GM12878 (cell line): ENCODE measurements at regions not wholly inside any gene's neighbourhood (a gene's known extent, or its start where the extent isn't known, plus 50 kb on each side); places are given as distances from the start of the nearest gene placed in this dataset.

ENCODE experiments used
- ATAC-seq: fragments of 200-7000 bp; cut with Tn5 transposase; 3 replicates; pipeline ENCODE4 v1.9.1; 2020; ENCODE audit warnings: mild to moderate bottlenecking, moderate library complexity
- BruUV-seq: library from RNA; stranded (reverse); fragments of 400-500 nt; replicated peaks from 2 replicates; lab custom pipeline; 2021; lab: Mats Ljungman, UMichigan
- CTCF ChIA-PET: fragments of 300-600 bp; sonication (Branson Sonifier 250); formaldehyde crosslinking; extraction: SDS; loops from one replicate; lab custom pipeline; 2021; ENCODE audit warnings: inconsistent platforms; lab: Yijun Ruan, JAX
- POLR2A ChIA-PET: fragments of 350-600 bp; formaldehyde crosslinking; extraction: SDS; loops from one replicate; lab custom pipeline; 2021; ENCODE audit warnings: inconsistent platforms; lab: Charles Lee
- RAD21 ChIA-PET: fragments of 300-600 bp; sonication (Branson Sonifier 250); formaldehyde crosslinking; loops from one replicate; lab custom pipeline; 2023; ENCODE audit warnings: antibody characterized with exemption; ENCODE audit not compliant: unreplicated experiment; lab: Charles Lee
- SMC1A ChIA-PET: fragments of 300-600 bp; sonication (Branson Sonifier 250); formaldehyde crosslinking; loops from one replicate; lab custom pipeline; 2023; ENCODE audit not compliant: unreplicated experiment, uncharacterized antibody; lab: Charles Lee
- DNase-seq: peaks from one replicate; pipeline ENCODE4 v3.0.0-alpha.2; 2011; ENCODE audit warnings: low read depth, low spot score
- FAIRE-seq: peaks from 3 replicates; lab custom pipeline; 2011; peaks lifted over from hg19 to GRCh38; lab: Jason Lieb, UNC
- H2AFZ ChIP-seq: 2 replicates; pipeline ENCODE4 v1.6.0; 2011; ENCODE audit warnings: low read depth, low read length, control low read depth; ENCODE audit not compliant: control insufficient read depth
- H3K27ac ChIP-seq: 2 replicates; pipeline ENCODE4 v1.5.1; 2011; ENCODE audit warnings: control low read depth; ENCODE audit not compliant: control insufficient read depth, insufficient read depth
- H3K27me3 ChIP-seq, 2 experiments: replicated peaks in 1 of 2; 2 replicates each; pipeline versions ENCODE4 v1.6.0 to v1.6.1; 2011; ENCODE audit warnings: low read length in 1 of 2; ENCODE audit not compliant: control insufficient read depth in 2 of 2, insufficient read depth in 2 of 2
- H3K36me3 ChIP-seq, 2 experiments: 2 replicates each; pipeline ENCODE4 v1.5.1; 2011; ENCODE audit warnings: low read length in 1 of 2; ENCODE audit not compliant: control insufficient read depth in 2 of 2, insufficient read depth in 2 of 2
- H3K4me1 ChIP-seq: 2 replicates; pipeline ENCODE4 v1.6.1; 2011; ENCODE audit warnings: mild to moderate bottlenecking, low read length, moderate library complexity, mixed read lengths; ENCODE audit not compliant: control insufficient read depth, insufficient read depth
- H3K4me2 ChIP-seq: 2 replicates; pipeline ENCODE4 v1.6.0; 2011; ENCODE audit warnings: control low read depth; ENCODE audit not compliant: control insufficient read depth, insufficient read depth
- H3K4me3 ChIP-seq: fragments of 200-600 bp; sonication (generic); 2 replicates; pipeline ENCODE4 v1.5.1; 2016
- H3K79me2 ChIP-seq: 2 replicates; pipeline ENCODE4 v1.6.0; 2011; ENCODE audit warnings: low read length; ENCODE audit not compliant: control insufficient read depth, insufficient read depth
- H3K9ac ChIP-seq: 2 replicates; pipeline ENCODE4 v1.8.0; 2011; ENCODE audit warnings: low read length, control low read depth, mixed read lengths; ENCODE audit not compliant: control insufficient read depth, insufficient read depth
- H3K9me3 ChIP-seq: replicated peaks from 3 replicates; pipeline ENCODE4 v1.5.1; 2011; ENCODE audit warnings: mild to moderate bottlenecking, low read length; ENCODE audit not compliant: control insufficient read depth, insufficient read depth
- H4K20me1 ChIP-seq: 2 replicates; pipeline ENCODE4 v1.6.0; 2011; ENCODE audit not compliant: control insufficient read depth, insufficient read depth
- ATF7 ChIP-seq: fragments of 450-650 bp; IDR thresholded peaks from 2 replicates; pipeline ENCODE4 v1.6.1; 2016; ENCODE audit warnings: low read depth, mild to moderate bottlenecking
- BRCA1 ChIP-seq: IDR thresholded peaks from 2 replicates; pipeline ENCODE4 v1.6.1; 2011; ENCODE audit warnings: low read depth, low read length, improper control_type of control experiment
- CBX5 ChIP-seq: sonication (generic); IDR thresholded peaks from 2 replicates; pipeline ENCODE4 v1.6.1; 2016; ENCODE audit warnings: low read depth, moderate library complexity, mild to moderate bottlenecking, inconsistent platforms
- CHD1 ChIP-seq: IDR thresholded peaks from 2 replicates; pipeline ENCODE4 v1.6.1; 2012; ENCODE audit warnings: low read depth, low read length, improper control_type of control experiment
- FOXK2 ChIP-seq: fragments of 450-650 bp; IDR thresholded peaks from 2 replicates; pipeline ENCODE4 v1.6.1; 2017; ENCODE audit warnings: mild to moderate bottlenecking, moderate library complexity
- IRF4 ChIP-seq: IDR thresholded peaks from 2 replicates; pipeline ENCODE4 v1.6.1; 2011; ENCODE audit warnings: low read depth, low read length
- LARP7 ChIP-seq: fragments of 450-650 bp; IDR thresholded peaks from 2 replicates; pipeline ENCODE4 v1.6.1; 2017; ENCODE audit warnings: mild to moderate bottlenecking
- MXI1 ChIP-seq: fragments of 150-350 bp; IDR thresholded peaks from 2 replicates; pipeline ENCODE4 v1.6.1; 2011; ENCODE audit warnings: low read depth, mild to moderate bottlenecking, inconsistent platforms, low read length, improper control_type of control experiment
- NFYA ChIP-seq: IDR thresholded peaks from 2 replicates; pipeline ENCODE4 v1.6.1; 2011; ENCODE audit warnings: low read depth, mild to moderate bottlenecking, low read length, improper control_type of control experiment, borderline replicate concordance
- RELA ChIP-seq: fragments of 450-650 bp; IDR thresholded peaks from 2 replicates; pipeline ENCODE4 v1.8.0; 2014; ENCODE audit warnings: borderline replicate concordance; ENCODE audit not compliant: partially characterized antibody
- SMC3 ChIP-seq: IDR thresholded peaks from 2 replicates; pipeline ENCODE4 v1.6.1; 2011; ENCODE audit warnings: low read length, improper control_type of control experiment, borderline replicate concordance
- TARDBP ChIP-seq: IDR thresholded peaks from 2 replicates; pipeline ENCODE4 v1.6.1; 2016; ENCODE audit warnings: borderline replicate concordance
- WRNIP1 ChIP-seq: IDR thresholded peaks from 2 replicates; pipeline ENCODE4 v1.6.1; 2011; ENCODE audit warnings: low read depth, low read length, improper control_type of control experiment, borderline replicate concordance
- ZNF217 ChIP-seq: fragments of 450-650 bp; IDR thresholded peaks from 2 replicates; pipeline ENCODE4 v1.6.1; 2017; ENCODE audit warnings: antibody characterized with exemption, mild to moderate bottlenecking
- ZNF274 ChIP-seq: IDR thresholded peaks from one replicate; pipeline ENCODE4 v1.8.0; 2011; ENCODE audit not compliant: insufficient read length, insufficient read depth
- ZSCAN29 ChIP-seq: fragments of 450-650 bp; IDR thresholded peaks from 2 replicates; pipeline ENCODE4 v1.6.1; 2017; ENCODE audit warnings: mild to moderate bottlenecking, moderate library complexity
- WGBS: methylation state at CpG from one replicate; pipeline ENCODE4 v1.1.6; 2016; ENCODE audit warnings: low lambda C conversion rate; ENCODE audit not compliant: insufficient replicate concordance, insufficient coverage; ENCODE audit errors: missing lambda C conversion rate; 5-methylcytosine and 5-hydroxymethylcytosine counted together
- in situ Hi-C: fragments of 300-500 bp; cut with MboI; formaldehyde crosslinking; loops from 9 replicates; pipeline ENCODE4 v1.14.3; 2018; ENCODE audit warnings: mixed read lengths
- intact Hi-C: fragments of 100-400 bp; cut with micrococcal nuclease; formaldehyde crosslinking; loops from one replicate; pipeline ENCODE4 v1.14.2; 2022; ENCODE audit not compliant: unreplicated experiment

GRCh38 chr17:77786090-77786489 lies 172.4 kb upstream of the TNRC6C start:
- Histone ChIP-seq H3K79me2 (no peaks in the 10 kb centered on the region), H3K9me3 (no peaks in the 10 kb centered on the region), H2AFZ (no peak overlapping the region), H3K27me3 (no peaks in the 10 kb centered on the region; a peak in 2 of 4 replicates), H3K36me3 (no peaks in the 10 kb centered on the region), H3K4me1 (peaks cover 6% of the 10 kb centered on the region; the same call in 1 of the 2 replicates), H4K20me1 (no peaks in the 10 kb centered on the region), H3K27ac (no peak overlapping the region), H3K4me3 (no peak overlapping the region), H3K9ac (no peak overlapping the region), H3K4me2 (no peak overlapping the region)
- SMC1A ChIA-PET, result interaction anchor here (2.0 kb wide), 1 partner anchor 227 kb away, joined by 5 read pairs; no protein-coding TSS in a partner anchor
- DNase-seq (no peak), ATAC-seq (no peak), FAIRE-seq (no peak)
- WGBS, result 28% methylated on average over 4 of the region's 4 CpGs
- intact Hi-C loops (no loop called here), in situ Hi-C loops (no loop called here)
- CTCF ChIA-PET, result interaction anchor here (0.6 kb wide), 1 partner anchor 546 kb away, joined by 3 read pairs; no protein-coding TSS in a partner anchor
- no peak for TF ChIP-seq WRNIP1
- TF ChIP-seq ATF7, result no peak
- no peak for TF ChIP-seq NFYA
- no peak for TF ChIP-seq IRF4
- no peak for TF ChIP-seq CBX5
- TF ChIP-seq SMC3, result no peak
- TF ChIP-seq RELA, result no peak
- TF ChIP-seq ZNF217, result no peak
- no peak for TF ChIP-seq MXI1
- no peak for TF ChIP-seq LARP7
- no peak for TF ChIP-seq ZNF274
- no peak for TF ChIP-seq FOXK2
- TF ChIP-seq CHD1, result no peak
- TF ChIP-seq TARDBP, result no peak
- no peak for TF ChIP-seq ZSCAN29
- no peak for TF ChIP-seq BRCA1
- no TSS peak for BruUV-seq
- POLR2A ChIA-PET, result no interaction called here
- RAD21 ChIA-PET, result no interaction called here
